Panc1 (cell line): ENCODE measurements at regions not wholly inside any gene's neighbourhood (a gene's known extent, or its start where the extent isn't known, plus 50 kb on each side); places are given as distances from the start of the nearest gene placed in this dataset.

ENCODE experiments used
- ATAC-seq: fragments of 200-7000 bp; cut with Tn5 transposase; 2 replicates; pipeline ENCODE4 v1.9.1; 2020; ENCODE audit warnings: mild to moderate bottlenecking, moderate library complexity
- BruUV-seq: library from RNA; stranded (reverse); fragments of 400-500 nt; replicated peaks from 2 replicates; lab custom pipeline; 2021; lab: Mats Ljungman, UMichigan
- CTCF ChIA-PET: fragments of 300-600 bp; sonication (Branson Sonifier 250); formaldehyde crosslinking; loops from one replicate; lab custom pipeline; 2022; ENCODE audit warnings: antibody characterized with exemption; lab: Charles Lee
- POLR2A ChIA-PET: fragments of 300-600 bp; sonication (Branson Sonifier 250); formaldehyde crosslinking; loops from one replicate; lab custom pipeline; 2022; ENCODE audit warnings: antibody characterized with exemption; lab: Charles Lee
- DNase-seq: peaks from one replicate; pipeline ENCODE4 v3.0.0-alpha.2; 2010; ENCODE audit warnings: low read depth, low spot score
- H3K27ac ChIP-seq: 2 replicates; pipeline ENCODE4 v1.5.1; 2011; ENCODE audit warnings: mild to moderate bottlenecking, low read length, inconsistent platforms
- H3K27me3 ChIP-seq: fragments of 200-500 bp; sonication (Bioruptor generic); 2 replicates; pipeline ENCODE4 v1.6.0; 2014; ENCODE audit warnings: low read length, inconsistent platforms; ENCODE audit not compliant: control insufficient read depth, insufficient read depth
- H3K36me3 ChIP-seq: fragments of 200-500 bp; sonication (Bioruptor generic); 2 replicates; pipeline ENCODE4 v1.5.1; 2014; ENCODE audit warnings: inconsistent platforms, mild to moderate bottlenecking, low read length, moderate library complexity; ENCODE audit not compliant: control insufficient read depth, insufficient read depth
- H3K4me1 ChIP-seq: 2 replicates; pipeline ENCODE4 v1.5.1; 2011; ENCODE audit warnings: inconsistent platforms, mild to moderate bottlenecking, low read length, moderate library complexity; ENCODE audit not compliant: control insufficient read depth, insufficient read depth
- H3K4me3 ChIP-seq, 2 experiments: 2 replicates each; pipeline ENCODE4 v1.5.1; 2011 to 2012; ENCODE audit warnings: low read depth in 2 of 2, low read length in 2 of 2, mild to moderate bottlenecking in 2 of 2, inconsistent platforms in 1 of 2, moderate library complexity in 1 of 2
- H3K9me3 ChIP-seq: fragments of 200-500 bp; sonication (Bioruptor generic); 2 replicates; pipeline ENCODE4 v1.5.1; 2014; ENCODE audit warnings: low read depth, mild to moderate bottlenecking, inconsistent platforms, low read length, moderate library complexity; ENCODE audit not compliant: control insufficient read depth, insufficient read depth
- CTCF ChIP-seq: fragments of 450-650 bp; IDR thresholded peaks from 2 replicates; pipeline ENCODE4 v1.5.1; 2017; ENCODE audit warnings: mild to moderate bottlenecking
- POLR2AphosphoS5 ChIP-seq: IDR thresholded peaks from 2 replicates; pipeline ENCODE4 v1.6.1; 2012; ENCODE audit warnings: mild to moderate bottlenecking, low read depth, low read length, moderate library complexity
- REST ChIP-seq, 2 experiments: IDR thresholded peaks; 2 replicates each; pipeline ENCODE4 v1.6.1; 2011 to 2012; ENCODE audit warnings: low read depth in 2 of 2, control low read depth in 1 of 2, low read length in 1 of 2, mild to moderate bottlenecking in 1 of 2, moderate library complexity in 1 of 2; ENCODE audit not compliant: insufficient read depth in 1 of 2
- SIN3A ChIP-seq: IDR thresholded peaks from 2 replicates; pipeline ENCODE4 v1.6.1; 2012; ENCODE audit warnings: low read depth, mild to moderate bottlenecking, low read length, moderate library complexity, borderline replicate concordance; ENCODE audit not compliant: insufficient read depth
- TCF7L2 ChIP-seq: IDR thresholded peaks from 2 replicates; pipeline ENCODE4 v1.6.1; 2011; ENCODE audit warnings: mild to moderate bottlenecking, low read depth, low read length, inconsistent platforms
- in situ Hi-C: cut with HindIII; loops from 2 replicates; pipeline ENCODE4 v1.10.0; 2016; ENCODE audit warnings: low sequenced_read_pairs, low pct_unique_long_range_greater_than_20kb
- intact Hi-C: fragments of 100-400 bp; cut with micrococcal nuclease; formaldehyde crosslinking; loops from one replicate; pipeline ENCODE4 v1.10.0; 2022; ENCODE audit not compliant: unreplicated experiment

- in situ Hi-C loops: no loop called here
Observed at GRCh38 chr3:117417411-117417810, 707.8 kb downstream of the TUSC7 start.

GRCh38 chr3:117427081-117427480 is 717.5 kb downstream of the TUSC7 start:
- intact Hi-C loops: no loop called here
- Histone ChIP-seq H3K36me3 (no peaks in the 10 kb centered on the region), H3K4me1 (no peaks in the 10 kb centered on the region), H3K27ac (no peak overlapping the region), H3K27me3 (no peaks in the 10 kb centered on the region), H3K4me3 (no peak overlapping the region), H3K9me3 (no peaks in the 10 kb centered on the region; the same call in 1 of the 2 replicates)
- BruUV-seq: no TSS peak
- CTCF ChIA-PET: no interaction called here
- DNase-seq (no peak), ATAC-seq (no peak)
- in situ Hi-C loops: no loop called here
- POLR2A ChIA-PET: no interaction called here
- no peak for TF ChIP-seq SIN3A
- TF ChIP-seq TCF7L2: no peak
- no peak for TF ChIP-seq POLR2AphosphoS5
- TF ChIP-seq REST (IDR thresholded peaks at IDR 0.05; ENCODE audit: insufficient read depth in 1 of 2, low read depth in 2 of 2, low read length in 1 of 2): no peak
- no peak for TF ChIP-seq CTCF

More at GRCh38 chr3:117417411-117417810, 707.8 kb downstream of the TUSC7 start:
- intact Hi-C loops: no loop called here
- no peaks in the 10 kb centered on the region for H3K27me3 ChIP-seq
- no peaks in the 10 kb centered on the region for H3K36me3 ChIP-seq
- ChIA-PET CTCF (no interaction called here), POLR2A (no interaction called here)
- BruUV-seq: no TSS peak
- no peaks in the 10 kb centered on the region for H3K9me3 ChIP-seq
- H3K27ac ChIP-seq: no peak overlapping the region
- no peak for ATAC-seq
- no peak overlapping the region for H3K4me3 ChIP-seq
- H3K4me1 ChIP-seq: no peaks in the 10 kb centered on the region
- TF ChIP-seq SIN3A (no peak), REST (IDR thresholded peaks at IDR 0.05; ENCODE audit: insufficient read depth in 1 of 2, low read depth in 2 of 2, low read length in 1 of 2) (no peak), CTCF (no peak), TCF7L2 (no peak), POLR2AphosphoS5 (no peak)
- no peak for DNase-seq
